ENCODE measurements at regions not wholly inside any gene's neighbourhood (a gene's known extent, or its start where the extent isn't known, plus 50 kb on each side); places are given as distances from the start of the nearest gene placed in this dataset.
"Not testable (repeated sequence)": the region's sequence is repeated elsewhere in the genome, so short reads cannot be mapped to it uniquely, and the experiment has no call there.

DNA sequence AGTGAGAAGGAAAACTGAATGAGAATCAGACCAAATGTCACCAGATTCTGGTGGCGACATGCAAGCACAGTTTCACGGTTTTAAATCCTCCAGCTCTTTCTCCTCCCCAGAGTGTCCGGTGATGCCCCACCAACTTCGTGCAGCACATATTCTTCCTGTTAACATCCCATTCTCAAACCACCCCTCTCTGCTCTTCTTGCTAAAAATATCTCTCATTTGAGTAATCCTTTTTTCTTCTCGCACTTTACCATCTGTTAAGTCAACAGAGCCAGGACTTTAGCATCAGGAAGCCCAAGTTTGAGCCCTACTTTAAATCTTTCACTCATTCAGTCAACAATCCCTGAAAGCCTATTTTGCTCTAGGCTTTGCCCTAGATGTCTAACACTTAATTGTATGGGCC, 68.2 kb upstream of the VGLL4 start:
- DNase-seq: no peak

DNA sequence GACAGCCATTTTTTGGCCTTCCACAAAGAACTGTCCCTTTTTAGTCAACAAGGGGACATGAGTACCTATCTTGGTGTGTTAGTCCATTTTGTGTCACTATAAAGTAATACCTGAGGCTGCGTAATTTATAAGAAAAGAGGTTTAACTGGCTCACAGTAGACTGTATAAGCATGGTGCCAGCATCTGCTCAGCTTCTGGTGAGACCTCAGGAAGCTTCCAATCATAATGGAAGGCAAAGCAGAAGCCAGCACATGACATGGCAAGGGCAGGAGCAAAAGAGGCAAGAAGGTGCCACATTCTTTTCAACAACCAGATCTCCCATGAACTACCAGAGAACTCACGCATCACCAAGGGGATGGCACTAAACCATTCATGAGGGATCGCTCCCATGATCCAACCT, 66.1 kb upstream of the VGLL4 start:
- DNase-seq: no peak

DNA sequence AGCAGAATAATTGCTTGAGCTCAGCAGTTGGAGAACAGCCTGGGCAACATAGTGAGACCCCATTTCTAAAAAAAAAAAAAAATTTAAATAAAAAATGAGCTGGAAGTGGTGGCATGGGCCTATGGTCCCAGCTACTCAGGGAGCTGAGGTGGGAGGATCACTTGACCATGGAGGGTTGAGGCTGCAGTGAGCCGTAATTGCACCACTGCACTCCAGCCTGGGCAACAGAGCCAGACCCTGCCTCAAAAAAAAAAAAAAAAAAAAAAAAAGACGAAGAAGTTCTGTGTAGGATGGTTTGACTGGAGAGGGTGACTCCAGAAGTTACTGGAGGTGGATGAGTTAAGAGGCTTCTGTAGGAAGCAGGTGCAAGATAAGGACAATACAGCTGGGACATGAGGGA, 63.4 kb upstream of the VGLL4 start:
- DNase-seq: not testable (repeated sequence)

DNA sequence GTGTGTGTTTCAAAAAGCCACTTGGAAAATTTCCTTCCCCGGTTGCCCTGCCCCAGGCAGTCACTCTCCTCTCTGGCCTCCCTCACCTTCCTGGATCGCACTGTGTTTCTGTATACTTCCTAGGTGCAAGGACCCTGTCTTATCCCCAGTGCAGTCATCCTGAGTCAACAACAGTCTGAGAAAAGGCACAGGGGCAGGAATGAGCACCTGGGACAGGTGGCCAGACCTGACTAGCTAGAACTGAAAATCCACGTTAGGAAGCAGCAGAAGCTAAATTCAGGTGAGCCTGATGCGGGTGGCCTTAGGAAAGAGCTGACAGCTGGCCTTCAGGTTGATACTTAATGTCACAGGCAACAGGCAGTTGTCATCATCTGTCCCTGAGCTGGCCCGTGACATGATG, 62.9 kb upstream of the VGLL4 start:
- no peak for DNase-seq

DNA sequence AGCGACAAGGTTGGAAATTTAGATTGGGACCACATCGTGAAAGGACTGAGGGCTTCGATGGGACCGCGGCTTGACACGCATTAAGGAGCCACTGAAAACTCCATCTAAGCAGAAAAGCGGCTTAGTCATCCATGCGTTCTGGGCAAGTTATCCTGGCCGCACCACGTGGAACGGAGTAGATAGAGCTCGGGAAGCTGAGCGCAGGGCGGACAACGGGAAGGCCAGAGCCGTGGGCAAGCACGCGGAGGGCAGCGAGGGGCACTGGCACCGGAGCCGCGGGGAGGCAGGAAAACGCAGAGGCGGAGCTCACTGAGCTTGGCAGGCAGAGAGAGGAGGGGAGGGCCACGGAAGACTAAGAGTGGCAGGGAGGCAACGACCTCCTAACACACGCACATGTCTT, 61.3 kb upstream of the VGLL4 start:
- peak; percentile 4 for DNase-seq

DNA sequence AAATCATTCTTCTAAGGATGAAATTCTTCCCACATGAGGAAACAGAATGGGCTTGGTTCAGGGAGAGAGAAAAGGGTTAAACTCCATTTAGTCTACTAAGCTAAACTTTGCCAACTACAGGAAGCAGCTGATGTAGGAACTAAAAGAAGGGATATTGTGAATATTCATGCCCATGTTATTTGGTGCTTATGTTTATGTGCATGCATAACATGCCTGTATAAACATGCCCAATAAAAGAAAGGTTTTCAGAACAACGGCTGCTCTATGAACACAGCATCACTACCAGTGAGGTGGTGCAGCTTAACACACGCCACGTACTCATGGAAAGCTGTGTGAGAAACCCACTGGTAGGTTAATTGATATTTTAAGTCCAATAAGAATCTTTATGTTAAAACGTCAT, 59.4 kb upstream of the VGLL4 start:
- no peak for DNase-seq

DNA sequence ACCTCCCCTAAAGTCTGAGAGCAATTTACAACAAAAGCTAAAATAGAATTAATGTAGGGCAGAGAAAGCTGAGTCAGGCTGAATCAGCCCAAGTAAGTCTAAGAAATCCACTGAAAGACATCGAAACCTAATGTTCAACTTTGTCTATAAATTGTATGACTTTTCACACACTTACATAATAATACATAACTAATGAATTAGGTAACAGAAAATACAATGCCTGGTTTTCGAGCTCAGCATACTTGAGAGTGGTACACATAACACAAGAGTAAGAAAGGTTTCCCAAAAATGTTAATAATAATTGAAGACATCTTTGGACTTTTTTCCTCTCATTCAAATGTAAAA, 55.3 kb upstream of the VGLL4 start:
- no peak for DNase-seq

DNA sequence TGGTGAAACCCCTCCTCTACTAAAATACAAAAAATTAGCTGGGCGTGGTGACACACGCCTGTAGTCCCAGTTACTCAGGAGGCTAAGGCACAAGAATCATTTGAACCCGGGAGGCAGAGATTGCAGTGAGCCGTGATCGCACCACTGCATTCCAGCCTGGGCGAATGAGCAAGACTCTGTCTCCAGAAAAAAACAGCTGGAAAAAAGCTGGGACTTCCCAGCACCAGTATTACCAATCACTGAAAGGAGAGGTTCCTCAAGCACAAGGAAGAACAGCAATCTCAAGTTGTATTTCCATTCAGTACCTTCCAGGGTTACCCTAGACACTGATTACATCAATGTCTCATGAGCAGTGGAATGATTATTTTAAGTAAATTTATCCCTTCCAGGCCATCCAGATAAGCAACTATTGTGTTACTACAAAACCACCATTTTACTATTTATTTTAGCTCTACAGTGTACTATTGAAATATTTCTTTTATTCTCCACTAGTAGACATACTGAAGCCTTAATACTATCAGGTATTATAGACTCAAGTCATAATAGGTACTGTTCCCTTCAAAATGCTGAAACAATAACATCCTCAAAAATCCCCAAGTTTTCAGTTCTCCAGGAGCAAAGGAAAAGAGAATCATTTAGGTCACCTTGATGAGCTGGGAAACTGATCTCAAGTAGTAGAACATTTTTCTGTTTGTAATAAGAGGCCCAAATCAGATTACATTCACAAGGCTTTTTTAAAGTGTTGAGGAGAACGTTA, 54.8 kb upstream of the VGLL4 start:
- DNase-seq: no peak

DNA sequence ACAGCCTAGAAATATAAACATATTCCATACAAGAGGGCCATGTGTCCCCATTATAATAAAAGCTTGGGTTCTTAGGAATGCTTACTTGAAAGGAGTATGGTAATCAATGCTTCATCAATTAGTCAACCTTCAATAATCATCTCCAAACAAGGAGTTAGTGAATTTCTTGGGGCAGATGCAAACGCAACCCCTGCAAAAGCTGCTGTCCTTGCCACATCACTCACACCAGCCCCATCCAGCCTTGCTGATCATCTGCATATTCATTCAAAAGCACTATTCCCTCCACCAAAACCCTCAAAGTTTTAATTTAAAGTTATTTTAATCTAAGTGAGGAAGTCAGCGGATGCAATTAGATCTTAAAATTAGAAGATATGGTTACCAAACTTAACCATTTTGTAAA, 54.0 kb upstream of the VGLL4 start:
- DNase-seq: no peak

DNA sequence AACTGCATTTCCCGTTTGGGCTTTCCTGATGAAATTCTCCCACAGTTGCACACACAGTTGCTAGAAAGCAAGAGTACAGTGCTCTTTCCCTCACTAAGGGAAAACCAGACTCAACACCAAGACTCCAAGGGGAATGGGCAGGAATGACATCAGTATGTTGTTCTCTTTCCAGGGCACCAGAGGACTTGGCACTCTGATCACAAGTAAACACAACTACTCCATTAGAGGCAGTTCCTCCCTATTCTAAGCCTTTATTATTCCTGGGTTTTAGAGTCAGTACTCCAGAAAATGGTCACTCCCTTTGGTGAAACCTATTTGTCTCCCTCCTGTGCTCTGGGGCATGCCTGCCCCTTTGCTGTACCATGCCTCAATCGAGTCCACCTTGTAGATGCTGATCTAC, 52.3 kb upstream of the VGLL4 start:
- DNase-seq: no peak
